HL-60 (cell line): ENCODE measurements at regions not wholly inside any gene's neighbourhood (a gene's known extent, or its start where the extent isn't known, plus 50 kb on each side); places are given as distances from the start of the nearest gene placed in this dataset.

Source experiments
- DNase-seq, 2 experiments: peaks; one replicate each; pipeline ENCODE4 v3.0.0-alpha.2; 2010 to 2020; ENCODE audit warnings: low read depth in 1 of 2, low spot score in 1 of 2
- H3K27ac ChIP-seq: fragments of 250-450 bp; sonication (Bioruptor Pico); replicated peaks from 2 replicates; pipeline ENCODE4 v1.5.1; 2020; ENCODE audit warnings: mild to moderate bottlenecking, moderate library complexity
- H3K27me3 ChIP-seq: fragments of 250-450 bp; sonication (Bioruptor Pico); 2 replicates; pipeline ENCODE4 v1.5.1; 2021; ENCODE audit warnings: mild to moderate bottlenecking, moderate library complexity; ENCODE audit not compliant: insufficient read depth, poor library complexity, severe bottlenecking
- H3K4me3 ChIP-seq: replicated peaks from 2 replicates; pipeline ENCODE4 v1.5.1; 2011; ENCODE audit warnings: mild to moderate bottlenecking, control low read depth, low read length; ENCODE audit not compliant: insufficient read depth
- GABPA ChIP-seq: IDR thresholded peaks from 2 replicates; pipeline ENCODE4 v1.6.1; 2012; ENCODE audit warnings: low read depth
- POLR2AphosphoS5 ChIP-seq: IDR thresholded peaks from 2 replicates; pipeline ENCODE4 v1.6.1; 2012; ENCODE audit warnings: low read depth
- SPI1 ChIP-seq: IDR thresholded peaks from 2 replicates; pipeline ENCODE4 v1.6.1; 2012; ENCODE audit warnings: low read depth, mild to moderate bottlenecking, borderline replicate concordance
- TF ChIP-seq, protein P1 (sequence below): IDR thresholded peaks from one replicate; pipeline ENCODE4 v1.5.1; 2011; ENCODE audit warnings: low read length, control low read depth, inconsistent platforms; ENCODE audit not compliant: insufficient read depth
- TF ChIP-seq, protein P2 (sequence below): IDR thresholded peaks from 2 replicates; pipeline ENCODE4 v1.6.1; 2012; ENCODE audit warnings: low read depth; ENCODE audit not compliant: insufficient replicate concordance

DNA sequence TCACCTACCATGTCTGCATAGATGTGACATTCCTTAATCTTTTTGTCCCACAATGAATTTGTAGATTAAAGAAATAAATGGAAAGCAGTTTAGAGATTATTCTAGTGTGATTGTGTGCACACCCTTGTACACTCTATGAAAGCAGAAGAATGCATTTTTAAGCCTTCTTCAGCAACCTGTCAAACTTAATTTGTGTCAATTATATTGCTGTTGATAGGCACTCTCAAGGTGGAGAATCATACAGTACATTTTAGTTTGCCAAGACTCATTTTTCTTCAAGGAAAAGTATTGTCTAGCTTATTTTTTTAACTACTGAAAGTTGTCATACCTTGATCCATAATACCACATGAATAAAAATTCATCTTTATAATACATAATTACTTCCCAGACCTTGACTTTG, 1898.9 kb downstream of the OLFM4 start:
- no peak for TF ChIP-seq POLR2AphosphoS5
- TF ChIP-seq SPI1, result no peak
- TF ChIP-seq, protein P1, sequence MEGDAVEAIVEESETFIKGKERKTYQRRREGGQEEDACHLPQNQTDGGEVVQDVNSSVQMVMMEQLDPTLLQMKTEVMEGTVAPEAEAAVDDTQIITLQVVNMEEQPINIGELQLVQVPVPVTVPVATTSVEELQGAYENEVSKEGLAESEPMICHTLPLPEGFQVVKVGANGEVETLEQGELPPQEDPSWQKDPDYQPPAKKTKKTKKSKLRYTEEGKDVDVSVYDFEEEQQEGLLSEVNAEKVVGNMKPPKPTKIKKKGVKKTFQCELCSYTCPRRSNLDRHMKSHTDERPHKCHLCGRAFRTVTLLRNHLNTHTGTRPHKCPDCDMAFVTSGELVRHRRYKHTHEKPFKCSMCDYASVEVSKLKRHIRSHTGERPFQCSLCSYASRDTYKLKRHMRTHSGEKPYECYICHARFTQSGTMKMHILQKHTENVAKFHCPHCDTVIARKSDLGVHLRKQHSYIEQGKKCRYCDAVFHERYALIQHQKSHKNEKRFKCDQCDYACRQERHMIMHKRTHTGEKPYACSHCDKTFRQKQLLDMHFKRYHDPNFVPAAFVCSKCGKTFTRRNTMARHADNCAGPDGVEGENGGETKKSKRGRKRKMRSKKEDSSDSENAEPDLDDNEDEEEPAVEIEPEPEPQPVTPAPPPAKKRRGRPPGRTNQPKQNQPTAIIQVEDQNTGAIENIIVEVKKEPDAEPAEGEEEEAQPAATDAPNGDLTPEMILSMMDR, result no peak
- TF ChIP-seq GABPA, result no peak
- TF ChIP-seq, protein P2, sequence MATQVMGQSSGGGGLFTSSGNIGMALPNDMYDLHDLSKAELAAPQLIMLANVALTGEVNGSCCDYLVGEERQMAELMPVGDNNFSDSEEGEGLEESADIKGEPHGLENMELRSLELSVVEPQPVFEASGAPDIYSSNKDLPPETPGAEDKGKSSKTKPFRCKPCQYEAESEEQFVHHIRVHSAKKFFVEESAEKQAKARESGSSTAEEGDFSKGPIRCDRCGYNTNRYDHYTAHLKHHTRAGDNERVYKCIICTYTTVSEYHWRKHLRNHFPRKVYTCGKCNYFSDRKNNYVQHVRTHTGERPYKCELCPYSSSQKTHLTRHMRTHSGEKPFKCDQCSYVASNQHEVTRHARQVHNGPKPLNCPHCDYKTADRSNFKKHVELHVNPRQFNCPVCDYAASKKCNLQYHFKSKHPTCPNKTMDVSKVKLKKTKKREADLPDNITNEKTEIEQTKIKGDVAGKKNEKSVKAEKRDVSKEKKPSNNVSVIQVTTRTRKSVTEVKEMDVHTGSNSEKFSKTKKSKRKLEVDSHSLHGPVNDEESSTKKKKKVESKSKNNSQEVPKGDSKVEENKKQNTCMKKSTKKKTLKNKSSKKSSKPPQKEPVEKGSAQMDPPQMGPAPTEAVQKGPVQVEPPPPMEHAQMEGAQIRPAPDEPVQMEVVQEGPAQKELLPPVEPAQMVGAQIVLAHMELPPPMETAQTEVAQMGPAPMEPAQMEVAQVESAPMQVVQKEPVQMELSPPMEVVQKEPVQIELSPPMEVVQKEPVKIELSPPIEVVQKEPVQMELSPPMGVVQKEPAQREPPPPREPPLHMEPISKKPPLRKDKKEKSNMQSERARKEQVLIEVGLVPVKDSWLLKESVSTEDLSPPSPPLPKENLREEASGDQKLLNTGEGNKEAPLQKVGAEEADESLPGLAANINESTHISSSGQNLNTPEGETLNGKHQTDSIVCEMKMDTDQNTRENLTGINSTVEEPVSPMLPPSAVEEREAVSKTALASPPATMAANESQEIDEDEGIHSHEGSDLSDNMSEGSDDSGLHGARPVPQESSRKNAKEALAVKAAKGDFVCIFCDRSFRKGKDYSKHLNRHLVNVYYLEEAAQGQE, result no peak
- Histone ChIP-seq H3K4me3 (no peak overlapping the region), H3K27me3 (peaks cover 8% of the 10 kb centered on the region), H3K27ac (no peak overlapping the region)
- DNase-seq, result no peak

DNA sequence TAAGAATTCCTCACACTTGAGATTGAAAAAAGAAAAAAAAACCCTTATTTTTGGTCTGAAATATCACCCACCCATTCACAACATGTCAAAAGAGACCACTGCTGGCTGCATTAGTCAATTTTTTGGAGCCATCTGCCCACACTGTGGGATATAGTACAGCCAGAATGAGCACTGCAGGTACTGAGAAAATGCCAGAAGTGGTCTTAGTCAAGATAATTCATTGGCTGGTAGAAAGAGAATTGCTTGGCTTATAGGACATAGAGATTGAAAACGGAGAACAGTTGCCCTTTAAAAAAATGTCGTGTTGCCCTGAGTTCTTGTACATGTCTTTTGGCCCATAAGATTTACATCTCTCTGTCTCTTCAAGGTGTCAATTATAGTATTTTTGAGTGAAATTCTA, 1899.5 kb downstream of the OLFM4 start:
- no peak overlapping the region for H3K27ac ChIP-seq
- TF ChIP-seq, protein P2, result no peak
- no peak for TF ChIP-seq SPI1
- no peak for TF ChIP-seq POLR2AphosphoS5
- no peak for TF ChIP-seq GABPA
- TF ChIP-seq, protein P1, result no peak
- no peak for DNase-seq
- peaks cover 8% of the 10 kb centered on the region for H3K27me3 ChIP-seq
- no peak overlapping the region for H3K4me3 ChIP-seq

DNA sequence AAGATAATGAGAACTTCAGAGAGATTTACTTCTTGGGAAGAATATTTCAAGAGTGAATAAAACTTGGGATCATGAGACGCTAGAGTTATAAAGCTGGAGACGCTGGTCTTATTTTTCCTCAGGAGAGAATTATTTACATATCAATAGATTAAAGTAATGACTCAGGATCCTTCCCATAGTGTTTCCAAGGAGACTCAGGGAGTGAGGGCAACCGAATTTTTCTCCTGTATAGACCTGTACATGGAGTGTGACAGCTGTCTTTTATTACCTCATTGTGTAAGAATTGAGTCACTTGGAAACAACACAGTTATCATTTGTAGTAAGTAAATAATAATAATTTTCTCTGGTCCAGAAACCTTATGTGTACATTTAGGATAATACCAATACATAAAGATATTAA, 1905.5 kb downstream of the OLFM4 start:
- Histone ChIP-seq H3K27me3 (peaks cover 20% of the 10 kb centered on the region), H3K4me3 (no peak overlapping the region), H3K27ac (no peak overlapping the region)
- no peak for DNase-seq
- TF ChIP-seq SPI1 (no peak), POLR2AphosphoS5 (no peak), GABPA (no peak)
- TF ChIP-seq, protein P1, result no peak
- TF ChIP-seq, protein P2, result no peak
